A673 (cell line): ENCODE measurements at regions not wholly inside any gene's neighbourhood (a gene's known extent, or its start where the extent isn't known, plus 50 kb on each side); places are given as distances from the start of the nearest gene placed in this dataset.

Experiments
- CTCF ChIP-seq: fragments of 300-800, 200-600 bp; sonication (generic); conservative IDR thresholded peaks from 2 replicates; pipeline ENCODE4 v1.5.1; 2017; ENCODE audit warnings: low read depth, mild to moderate bottlenecking, antibody characterized with exemption, low read length, moderate library complexity, mixed read lengths
- EZH2 ChIP-seq: fragments of 200-600 bp; sonication (generic); IDR thresholded peaks from 2 replicates; pipeline ENCODE4 v1.6.1; 2017; ENCODE audit warnings: borderline replicate concordance, low read depth, mild to moderate bottlenecking, mixed read lengths, antibody characterized with exemption, low read length; ENCODE audit not compliant: poor library complexity, severe bottlenecking

- TF ChIP-seq CTCF, result no peak
- no peak for TF ChIP-seq EZH2
These were observed 76.8 kb upstream of the PTER start for GRCh38 chr10:16360001-16360400.
